Progenitor cell of endocrine pancreas (in vitro differentiated cells): ENCODE measurements at regions not wholly inside any gene's neighbourhood (a gene's known extent, or its start where the extent isn't known, plus 50 kb on each side); places are given as distances from the start of the nearest gene placed in this dataset.

Source experiments
- DNase-seq: peaks from one replicate; pipeline ENCODE4 v3.0.0; 2021; ENCODE audit warnings: low spot score; ENCODE audit not compliant: unreplicated experiment
- H3K27ac Mint-ChIP-seq: 2 replicates; pipeline ENCODE4 v1.8.0; 2021; ENCODE audit warnings: mild to moderate bottlenecking, moderate library complexity, mixed read lengths
- H3K27me3 Mint-ChIP-seq: 2 replicates; pipeline ENCODE4 v1.8.0; 2021; ENCODE audit warnings: mixed read lengths
- H3K36me3 Mint-ChIP-seq: 2 replicates; pipeline ENCODE4 v1.8.0; 2022; ENCODE audit warnings: mixed read lengths; ENCODE audit not compliant: insufficient read depth
- H3K4me1 Mint-ChIP-seq: 2 replicates; pipeline ENCODE4 v1.8.0; 2021; ENCODE audit warnings: low read depth, mixed read lengths
- H3K4me3 Mint-ChIP-seq: 2 replicates; pipeline ENCODE4 v1.8.0; 2021; ENCODE audit warnings: low read depth, mild to moderate bottlenecking, moderate library complexity, mixed read lengths
- H3K9me3 Mint-ChIP-seq: 2 replicates; pipeline ENCODE4 v1.8.0; 2021; ENCODE audit warnings: low read depth, mixed read lengths
- TF ChIP-seq, protein P1 (sequence below): fragments of 200-600 bp; sonication (generic); IDR thresholded peaks from one replicate; pipeline ENCODE4 v1.5.0; 2021; ENCODE audit warnings: antibody characterized with exemption, mild to moderate bottlenecking; ENCODE audit not compliant: unreplicated experiment

DNA sequence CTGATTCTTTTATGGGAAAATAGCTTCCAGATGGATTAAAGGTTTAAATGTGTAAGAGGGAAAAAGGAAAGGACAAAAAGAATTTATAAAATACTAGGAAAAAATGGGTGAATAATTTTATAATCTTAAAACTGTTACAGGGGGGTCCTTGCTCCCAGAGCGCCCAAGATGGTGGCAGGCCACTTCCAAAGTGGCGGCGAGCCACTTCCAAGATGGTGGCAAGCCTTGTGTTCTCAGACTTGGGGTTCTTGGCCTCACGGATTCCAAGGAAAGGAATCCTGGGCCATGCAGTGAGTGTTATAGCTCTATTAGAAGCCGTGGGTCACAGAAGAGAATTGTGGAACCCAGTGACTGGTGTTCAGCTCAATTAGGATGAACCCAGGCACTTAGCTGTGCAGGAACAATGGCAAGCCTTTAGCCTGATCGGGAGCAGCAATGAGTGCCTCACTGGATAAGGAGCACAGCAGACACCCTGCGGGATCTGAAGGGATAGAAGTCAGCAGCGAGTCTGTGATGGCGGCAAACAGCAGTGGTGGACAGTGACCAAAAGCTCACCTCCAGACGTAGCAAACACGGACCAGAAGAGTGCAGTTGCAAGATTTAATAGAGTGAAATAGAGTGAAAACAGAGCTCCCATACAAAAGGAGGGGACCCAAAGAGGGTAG is 83.2 kb upstream of the SNCAIP start:
- TF ChIP-seq, protein P1, sequence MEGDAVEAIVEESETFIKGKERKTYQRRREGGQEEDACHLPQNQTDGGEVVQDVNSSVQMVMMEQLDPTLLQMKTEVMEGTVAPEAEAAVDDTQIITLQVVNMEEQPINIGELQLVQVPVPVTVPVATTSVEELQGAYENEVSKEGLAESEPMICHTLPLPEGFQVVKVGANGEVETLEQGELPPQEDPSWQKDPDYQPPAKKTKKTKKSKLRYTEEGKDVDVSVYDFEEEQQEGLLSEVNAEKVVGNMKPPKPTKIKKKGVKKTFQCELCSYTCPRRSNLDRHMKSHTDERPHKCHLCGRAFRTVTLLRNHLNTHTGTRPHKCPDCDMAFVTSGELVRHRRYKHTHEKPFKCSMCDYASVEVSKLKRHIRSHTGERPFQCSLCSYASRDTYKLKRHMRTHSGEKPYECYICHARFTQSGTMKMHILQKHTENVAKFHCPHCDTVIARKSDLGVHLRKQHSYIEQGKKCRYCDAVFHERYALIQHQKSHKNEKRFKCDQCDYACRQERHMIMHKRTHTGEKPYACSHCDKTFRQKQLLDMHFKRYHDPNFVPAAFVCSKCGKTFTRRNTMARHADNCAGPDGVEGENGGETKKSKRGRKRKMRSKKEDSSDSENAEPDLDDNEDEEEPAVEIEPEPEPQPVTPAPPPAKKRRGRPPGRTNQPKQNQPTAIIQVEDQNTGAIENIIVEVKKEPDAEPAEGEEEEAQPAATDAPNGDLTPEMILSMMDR: no peak
- Mint-ChIP-seq H3K27me3 (peaks cover 8% of the 10 kb centered on the region), H3K36me3 (no peaks in the 10 kb centered on the region), H3K9me3 (peaks cover 4% of the 10 kb centered on the region), H3K4me1 (no peaks in the 10 kb centered on the region), H3K27ac (peak overlapping the region; percentile 4), H3K4me3 (no peak overlapping the region)
- DNase-seq: no peak

DNA sequence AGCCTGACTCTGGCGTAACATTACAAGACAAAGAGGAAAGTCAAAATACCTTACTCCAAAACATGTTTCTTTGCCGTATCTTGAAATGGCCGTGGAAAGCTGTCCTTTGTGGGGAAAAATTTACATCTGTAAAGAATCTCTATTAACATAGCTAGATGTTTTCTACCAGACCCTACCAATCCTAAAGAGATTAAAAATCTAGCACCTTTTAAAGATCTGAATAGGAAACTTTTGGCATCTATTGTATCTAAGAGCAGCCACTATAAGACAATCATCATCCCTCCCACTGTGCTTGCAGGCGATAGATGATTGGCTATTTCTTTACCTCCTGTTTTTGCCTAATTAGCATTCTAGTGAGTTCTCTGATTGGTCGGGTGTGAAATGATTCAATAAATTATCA is 82.5 kb upstream of the SNCAIP start:
- Mint-ChIP-seq H3K27ac (no peak overlapping the region), H3K4me1 (no peaks in the 10 kb centered on the region), H3K9me3 (peaks cover 1% of the 10 kb centered on the region), H3K36me3 (no peaks in the 10 kb centered on the region), H3K27me3 (peaks cover 8% of the 10 kb centered on the region), H3K4me3 (no peak overlapping the region)
- no peak for DNase-seq
- TF ChIP-seq, protein P1: no peak

- TF ChIP-seq, protein P1: no peak
- Mint-ChIP-seq H3K9me3 (peaks cover 4% of the 10 kb centered on the region), H3K27ac (no peak overlapping the region), H3K27me3 (no peaks in the 10 kb centered on the region), H3K36me3 (no peaks in the 10 kb centered on the region), H3K4me1 (no peaks in the 10 kb centered on the region), H3K4me3 (no peak overlapping the region)
- no peak for DNase-seq
Measured at GRCh38 chr5:122236270-122237040, 75.6 kb upstream of the SNCAIP start.

DNA sequence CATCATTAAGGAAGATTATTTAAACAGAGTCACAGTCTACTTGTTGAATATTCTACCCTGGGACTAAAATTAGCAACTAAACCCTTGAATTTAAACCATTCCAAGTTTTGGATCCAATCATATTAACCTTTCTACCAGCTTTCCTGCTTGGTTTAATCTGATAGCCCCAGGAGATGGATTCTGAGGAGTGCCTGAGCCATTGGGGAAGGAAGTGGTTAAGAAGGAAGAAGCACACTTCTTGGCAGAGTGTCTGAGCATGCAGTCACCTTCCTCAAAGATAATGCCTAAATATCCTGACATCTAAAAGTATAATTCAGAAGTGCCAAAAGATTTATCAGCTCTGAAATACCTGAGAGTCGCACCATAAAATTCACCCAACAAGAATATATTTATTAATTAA is 74.1 kb upstream of the SNCAIP start:
- TF ChIP-seq, protein P1: no peak
- Mint-ChIP-seq H3K27me3 (no peaks in the 10 kb centered on the region), H3K4me3 (no peak overlapping the region)

GRCh38 chr5:122252319-122252718 is 59.7 kb upstream of the SNCAIP start:
- H3K9me3 Mint-ChIP-seq: peaks cover 49% of the 10 kb centered on the region
- peaks cover 5% of the 10 kb centered on the region for H3K36me3 Mint-ChIP-seq
- no peak for DNase-seq
- no peaks in the 10 kb centered on the region for H3K4me1 Mint-ChIP-seq
- H3K4me3 Mint-ChIP-seq: no peak overlapping the region
- H3K27me3 Mint-ChIP-seq: no peaks in the 10 kb centered on the region
- no peak overlapping the region for H3K27ac Mint-ChIP-seq
- TF ChIP-seq, protein P1: no peak

More for the DNA sequence above, 74.1 kb upstream of the SNCAIP start:
- H3K27ac Mint-ChIP-seq: no peak overlapping the region
- no peaks in the 10 kb centered on the region for H3K36me3 Mint-ChIP-seq
- no peak for DNase-seq
- H3K9me3 Mint-ChIP-seq: peaks cover 4% of the 10 kb centered on the region
- H3K4me1 Mint-ChIP-seq: no peaks in the 10 kb centered on the region
